ENCODE measurements at regions not wholly inside any gene's neighbourhood (a gene's known extent, or its start where the extent isn't known, plus 50 kb on each side); places are given as distances from the start of the nearest gene placed in this dataset.

DNA sequence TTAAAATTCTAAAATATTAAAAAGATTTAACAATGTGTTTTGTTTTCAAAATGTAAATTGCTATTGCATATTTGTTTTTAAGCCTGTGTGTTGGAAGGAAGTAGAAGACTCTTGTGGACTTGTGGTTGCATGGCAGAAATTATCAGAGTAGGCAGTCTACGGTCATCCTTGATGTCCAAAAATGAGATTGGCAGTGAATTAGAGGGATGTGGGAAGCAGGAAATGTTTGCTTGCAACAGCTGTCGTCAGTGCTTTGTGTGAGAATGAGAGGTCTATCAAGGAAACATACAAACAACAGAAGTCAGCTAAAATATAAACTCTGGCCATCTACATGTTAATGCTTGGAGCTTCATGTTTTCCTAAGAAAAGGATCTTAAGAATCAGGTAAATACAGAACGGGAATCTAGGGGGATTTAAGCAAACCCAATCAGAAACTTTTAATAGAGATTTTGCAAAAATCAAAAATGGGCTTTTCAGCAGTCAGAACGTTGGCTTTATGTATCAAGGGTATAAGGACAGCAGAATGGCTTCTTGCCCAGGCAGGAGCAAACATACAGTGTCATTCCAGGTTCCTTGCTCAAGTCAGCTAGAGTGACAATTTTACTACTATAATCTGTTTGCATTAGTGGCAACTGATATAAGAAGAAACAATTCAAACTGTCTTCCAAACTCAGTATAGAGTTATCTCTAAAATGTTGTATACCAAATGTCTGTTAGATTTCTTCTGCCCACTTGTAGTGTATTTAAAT, 196.7 kb downstream of the CYB561 start:
- Histone ChIP-seq H3K4me1 (ENCODE audit: control insufficient read depth, insufficient read depth, low read length) (no peaks in the 10 kb centered on the region), H3K27ac (ENCODE audit: low read length) (no peak overlapping the region), H3K4me3 (ENCODE audit: low read length in 2 of 2) (no peak overlapping the region), H3K9ac (ENCODE audit: low read length in 2 of 2) (no peak overlapping the region), H3K36me3 (ENCODE audit: control insufficient read depth in 2 of 2, insufficient read depth in 2 of 2, low read length in 2 of 2) (no peaks in the 10 kb centered on the region), H3K9me3 (ENCODE audit: control insufficient read depth in 2 of 2, low read length in 2 of 2) (peaks cover 0 to under 1% of the 10 kb centered on the region in 2 donors), H3K27me3 (ENCODE audit: control insufficient read depth in 1 of 2, insufficient read depth in 2 of 2, low read length in 2 of 2) (no peaks in the 10 kb centered on the region)

DNA sequence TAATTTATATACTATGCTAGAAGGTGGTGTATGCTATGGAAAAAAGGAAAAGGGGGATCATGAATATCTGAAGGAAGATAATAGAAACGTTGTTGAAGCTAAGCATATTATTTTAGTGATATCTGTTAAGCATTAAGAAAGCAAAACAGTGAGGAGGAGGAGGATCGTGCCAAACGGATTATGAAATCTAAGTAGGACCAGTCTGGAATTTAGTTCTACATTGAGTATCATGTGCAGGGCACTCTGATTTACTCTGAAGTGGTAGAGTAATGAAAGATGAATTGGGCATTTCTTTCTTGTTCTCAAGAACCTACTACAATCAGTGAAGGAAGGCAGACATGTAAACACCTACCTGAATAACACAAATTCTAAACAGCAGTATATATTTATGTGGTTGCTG, 195.3 kb downstream of the CYB561 start:
- Histone ChIP-seq H3K4me3 (ENCODE audit: low read length in 2 of 2) (no peak overlapping the region), H3K4me1 (ENCODE audit: control insufficient read depth, insufficient read depth, low read length) (no peaks in the 10 kb centered on the region), H3K9me3 (ENCODE audit: control insufficient read depth in 2 of 2, low read length in 2 of 2) (no peaks in the 10 kb centered on the region), H3K36me3 (ENCODE audit: control insufficient read depth in 2 of 2, insufficient read depth in 2 of 2, low read length in 2 of 2) (no peaks in the 10 kb centered on the region), H3K27me3 (ENCODE audit: control insufficient read depth in 1 of 2, insufficient read depth in 2 of 2, low read length in 2 of 2) (no peaks in the 10 kb centered on the region), H3K27ac (ENCODE audit: low read length) (no peak overlapping the region), H3K9ac (ENCODE audit: low read length in 2 of 2) (no peak overlapping the region)

DNA sequence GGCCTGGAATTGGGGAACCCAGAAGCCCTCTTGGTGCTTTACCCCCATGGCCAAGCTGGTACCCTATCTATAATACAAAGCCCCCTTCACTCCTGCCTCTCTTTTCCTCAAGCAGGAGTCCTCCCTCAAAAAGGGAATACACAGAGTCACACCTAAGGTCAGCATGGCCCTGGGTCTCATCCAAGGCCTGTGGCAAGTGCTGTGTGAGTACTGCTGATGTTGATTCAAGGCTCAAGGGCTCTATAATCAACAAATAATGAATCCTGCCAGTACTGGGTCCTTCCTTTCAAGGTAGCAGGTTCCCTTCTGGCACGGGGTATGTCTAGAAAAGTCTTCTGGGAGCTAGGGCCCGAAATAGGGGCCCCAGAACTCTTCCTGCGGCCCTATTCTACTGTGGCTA, 187.3 kb downstream of the CYB561 start:
- no peaks in the 10 kb centered on the region for H3K27me3 ChIP-seq (ENCODE audit: control insufficient read depth in 1 of 2, insufficient read depth in 2 of 2, low read length in 2 of 2)
- no peaks in the 10 kb centered on the region for H3K9me3 ChIP-seq (ENCODE audit: control insufficient read depth in 2 of 2, low read length in 2 of 2)
- H3K4me3 ChIP-seq (ENCODE audit: low read length in 2 of 2): no peak overlapping the region
- H3K9ac ChIP-seq (ENCODE audit: low read length in 2 of 2): no peak overlapping the region
- H3K4me1 ChIP-seq (ENCODE audit: control insufficient read depth, insufficient read depth, low read length): no peaks in the 10 kb centered on the region
- H3K36me3 ChIP-seq (ENCODE audit: control insufficient read depth in 2 of 2, insufficient read depth in 2 of 2, low read length in 2 of 2): no peaks in the 10 kb centered on the region
- H3K27ac ChIP-seq (ENCODE audit: low read length): no peak overlapping the region

DNA sequence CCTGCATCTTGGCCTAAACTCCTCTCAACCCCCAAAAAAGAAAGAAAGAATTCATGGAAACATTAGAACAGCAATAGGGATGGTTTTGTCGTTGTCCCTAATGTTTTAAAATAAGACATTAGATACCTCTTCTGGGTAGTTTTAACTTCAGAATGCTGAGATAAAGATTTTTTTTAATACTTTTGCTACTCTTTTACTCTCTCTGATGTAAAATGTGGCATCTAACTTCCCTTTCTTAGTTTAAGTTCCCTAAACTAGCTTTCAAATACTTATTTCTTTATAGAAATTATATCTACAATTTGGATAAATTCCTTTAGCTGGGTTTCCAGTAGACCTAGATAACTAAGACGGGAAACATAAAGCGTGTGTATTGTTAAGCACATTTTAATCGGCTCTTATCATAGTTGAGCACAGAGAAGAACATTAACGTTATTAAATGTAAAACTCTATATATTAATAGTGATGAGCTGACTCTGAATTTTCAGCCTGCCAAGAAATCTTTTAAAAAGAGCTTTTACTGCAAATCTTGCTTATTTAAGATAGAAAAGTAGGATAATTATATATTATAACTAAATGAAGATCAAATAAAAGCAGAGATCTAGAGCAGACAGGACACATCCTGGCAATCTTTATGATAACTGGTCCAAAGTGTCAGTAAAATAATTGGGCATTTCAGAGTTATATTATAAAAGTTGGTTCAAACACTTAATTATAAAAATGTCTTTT, 183.2 kb downstream of the CYB561 start:
- Histone ChIP-seq H3K27me3 (ENCODE audit: control insufficient read depth in 1 of 2, insufficient read depth in 2 of 2, low read length in 2 of 2) (no peaks in the 10 kb centered on the region), H3K4me3 (ENCODE audit: low read length in 2 of 2) (no peak overlapping the region), H3K4me1 (ENCODE audit: control insufficient read depth, insufficient read depth, low read length) (no peaks in the 10 kb centered on the region), H3K36me3 (ENCODE audit: control insufficient read depth in 2 of 2, insufficient read depth in 2 of 2, low read length in 2 of 2) (no peaks in the 10 kb centered on the region), H3K9ac (ENCODE audit: low read length in 2 of 2) (no peak overlapping the region), H3K9me3 (ENCODE audit: control insufficient read depth in 2 of 2, low read length in 2 of 2) (no peaks in the 10 kb centered on the region), H3K27ac (ENCODE audit: low read length) (no peak overlapping the region)

DNA sequence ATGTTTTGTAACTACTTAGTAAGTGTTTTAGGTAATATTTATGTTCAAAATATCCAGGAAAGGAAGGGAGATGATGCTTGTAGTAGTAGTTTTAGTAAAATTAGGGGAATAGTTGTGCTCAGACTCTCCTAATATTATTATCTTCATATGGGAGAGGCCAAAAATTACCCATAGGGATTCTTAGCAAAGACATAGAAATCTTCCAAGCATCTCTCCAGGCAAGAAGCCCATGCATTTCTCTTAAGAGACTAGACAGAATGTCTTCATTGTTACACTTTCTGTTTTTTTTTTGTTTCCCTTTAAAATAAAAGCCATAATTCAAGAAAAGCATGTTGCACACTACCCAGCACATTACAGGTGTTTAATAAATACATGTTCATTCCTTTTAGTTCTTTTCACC, 180.6 kb downstream of the CYB561 start:
- H3K27me3 ChIP-seq (ENCODE audit: control insufficient read depth in 1 of 2, insufficient read depth in 2 of 2, low read length in 2 of 2): no peaks in the 10 kb centered on the region
- no peaks in the 10 kb centered on the region for H3K9me3 ChIP-seq (ENCODE audit: control insufficient read depth in 2 of 2, low read length in 2 of 2)
- H3K4me1 ChIP-seq (ENCODE audit: control insufficient read depth, insufficient read depth, low read length): no peaks in the 10 kb centered on the region
- H3K4me3 ChIP-seq (ENCODE audit: low read length in 2 of 2): no peak overlapping the region
- H3K9ac ChIP-seq (ENCODE audit: low read length in 2 of 2): no peak overlapping the region
- no peak overlapping the region for H3K27ac ChIP-seq (ENCODE audit: low read length)
- H3K36me3 ChIP-seq (ENCODE audit: control insufficient read depth in 2 of 2, insufficient read depth in 2 of 2, low read length in 2 of 2): no peaks in the 10 kb centered on the region

DNA sequence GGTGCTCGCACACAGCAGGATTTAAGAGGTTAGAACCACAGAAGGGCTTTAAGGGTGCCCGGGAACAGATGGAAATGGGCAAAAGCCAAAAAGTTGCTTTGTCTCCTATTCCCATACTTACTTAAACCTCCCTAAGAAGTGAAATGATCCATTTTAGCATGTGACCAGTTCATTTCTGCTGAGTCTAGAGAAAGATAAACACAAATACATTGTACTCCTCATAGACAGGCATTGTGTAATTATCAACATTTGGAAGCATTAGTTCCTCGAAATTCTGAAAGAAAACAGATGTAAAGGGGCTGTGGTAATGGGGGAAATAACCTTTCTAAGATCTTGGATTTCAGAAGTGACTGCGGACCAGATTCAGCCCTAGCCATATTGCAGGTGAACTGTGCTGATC, 178.3 kb downstream of the CYB561 start:
- H3K27ac ChIP-seq (ENCODE audit: low read length): no peak overlapping the region
- no peaks in the 10 kb centered on the region for H3K4me1 ChIP-seq (ENCODE audit: control insufficient read depth, insufficient read depth, low read length)
- H3K36me3 ChIP-seq (ENCODE audit: control insufficient read depth in 2 of 2, insufficient read depth in 2 of 2, low read length in 2 of 2): no peaks in the 10 kb centered on the region
- H3K9me3 ChIP-seq (ENCODE audit: control insufficient read depth in 2 of 2, low read length in 2 of 2): no peaks in the 10 kb centered on the region
- no peak overlapping the region for H3K9ac ChIP-seq (ENCODE audit: low read length in 2 of 2)
- no peaks in the 10 kb centered on the region for H3K27me3 ChIP-seq (ENCODE audit: control insufficient read depth in 1 of 2, insufficient read depth in 2 of 2, low read length in 2 of 2)
- H3K4me3 ChIP-seq (ENCODE audit: low read length in 2 of 2): no peak overlapping the region

DNA sequence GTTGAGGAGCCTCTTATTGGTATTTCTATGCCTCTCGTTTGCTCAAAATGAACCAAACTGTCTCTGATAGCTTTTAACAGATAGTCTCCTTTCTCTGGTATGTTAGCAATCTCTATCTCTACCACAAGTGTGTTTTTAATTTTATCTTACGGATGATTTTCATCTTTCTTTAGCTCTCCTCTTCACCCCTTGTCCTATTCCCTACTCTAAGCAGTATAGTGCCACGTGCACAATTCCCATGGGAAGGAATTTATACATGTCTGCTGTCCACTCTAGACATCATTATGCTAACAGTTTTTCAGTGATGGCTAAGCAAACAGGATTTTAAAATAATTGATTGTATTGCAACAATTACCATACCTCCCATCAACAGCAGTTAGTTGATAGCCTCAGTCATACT, 177.3 kb downstream of the CYB561 start:
- Histone ChIP-seq H3K9ac (ENCODE audit: low read length in 2 of 2) (no peak overlapping the region), H3K4me3 (ENCODE audit: low read length in 2 of 2) (no peak overlapping the region), H3K36me3 (ENCODE audit: control insufficient read depth in 2 of 2, insufficient read depth in 2 of 2, low read length in 2 of 2) (no peaks in the 10 kb centered on the region), H3K27me3 (ENCODE audit: control insufficient read depth in 1 of 2, insufficient read depth in 2 of 2, low read length in 2 of 2) (no peaks in the 10 kb centered on the region), H3K9me3 (ENCODE audit: control insufficient read depth in 2 of 2, low read length in 2 of 2) (no peaks in the 10 kb centered on the region), H3K27ac (ENCODE audit: low read length) (no peak overlapping the region), H3K4me1 (ENCODE audit: control insufficient read depth, insufficient read depth, low read length) (no peaks in the 10 kb centered on the region)

DNA sequence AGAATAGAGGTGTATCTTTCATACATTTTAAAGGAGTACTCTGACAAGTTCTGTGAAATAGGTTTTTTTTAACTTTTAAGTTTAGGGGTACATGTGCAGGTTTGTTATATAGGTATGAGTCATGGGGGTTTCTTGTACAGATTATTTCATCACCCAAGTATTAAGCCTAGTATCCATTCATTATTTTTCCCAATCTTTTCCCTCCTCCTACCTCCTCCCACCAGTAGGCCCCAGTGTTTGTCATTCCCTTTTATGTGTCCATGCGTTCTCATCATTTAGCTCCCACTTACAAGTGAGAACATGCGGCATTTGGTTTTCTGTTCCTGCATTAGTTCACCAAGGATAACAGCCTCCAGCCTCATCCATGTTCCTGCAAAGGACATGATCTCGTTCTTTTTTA, 175.5 kb downstream of the CYB561 start:
- no peak overlapping the region for H3K27ac ChIP-seq (ENCODE audit: low read length)
- no peak overlapping the region for H3K4me3 ChIP-seq (ENCODE audit: low read length in 2 of 2)
- no peaks in the 10 kb centered on the region for H3K4me1 ChIP-seq (ENCODE audit: control insufficient read depth, insufficient read depth, low read length)
- H3K27me3 ChIP-seq (ENCODE audit: control insufficient read depth in 1 of 2, insufficient read depth in 2 of 2, low read length in 2 of 2): no peaks in the 10 kb centered on the region
- no peaks in the 10 kb centered on the region for H3K9me3 ChIP-seq (ENCODE audit: control insufficient read depth in 2 of 2, low read length in 2 of 2)
- no peaks in the 10 kb centered on the region for H3K36me3 ChIP-seq (ENCODE audit: control insufficient read depth in 2 of 2, insufficient read depth in 2 of 2, low read length in 2 of 2)
- no peak overlapping the region for H3K9ac ChIP-seq (ENCODE audit: low read length in 2 of 2)

DNA sequence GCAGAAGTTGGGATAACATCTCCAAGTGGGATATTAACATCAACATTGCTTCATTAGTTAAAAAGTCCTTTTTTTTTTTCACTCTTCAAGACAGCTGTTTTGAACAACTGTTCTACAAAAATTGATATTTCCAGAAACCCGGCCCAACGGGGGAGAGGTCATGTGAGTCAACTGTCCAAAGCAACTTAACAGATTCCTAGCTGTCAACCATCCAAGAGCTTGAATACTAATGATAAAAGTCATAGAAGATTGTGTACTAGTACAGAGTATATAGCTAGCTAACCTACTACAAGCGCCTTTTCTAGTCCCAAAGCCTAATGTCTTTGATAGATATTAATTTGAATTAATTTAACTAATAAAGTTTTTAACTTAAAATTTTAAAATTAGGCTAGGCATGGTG, 172.0 kb downstream of the CYB561 start:
- Histone ChIP-seq H3K27ac (ENCODE audit: low read length) (no peak overlapping the region), H3K4me3 (ENCODE audit: low read length in 2 of 2) (no peak overlapping the region), H3K27me3 (ENCODE audit: control insufficient read depth in 1 of 2, insufficient read depth in 2 of 2, low read length in 2 of 2) (no peaks in the 10 kb centered on the region), H3K9ac (ENCODE audit: low read length in 2 of 2) (no peak overlapping the region), H3K4me1 (ENCODE audit: control insufficient read depth, insufficient read depth, low read length) (no peaks in the 10 kb centered on the region), H3K36me3 (ENCODE audit: control insufficient read depth in 2 of 2, insufficient read depth in 2 of 2, low read length in 2 of 2) (no peaks in the 10 kb centered on the region), H3K9me3 (ENCODE audit: control insufficient read depth in 2 of 2, low read length in 2 of 2) (no peaks in the 10 kb centered on the region)

DNA sequence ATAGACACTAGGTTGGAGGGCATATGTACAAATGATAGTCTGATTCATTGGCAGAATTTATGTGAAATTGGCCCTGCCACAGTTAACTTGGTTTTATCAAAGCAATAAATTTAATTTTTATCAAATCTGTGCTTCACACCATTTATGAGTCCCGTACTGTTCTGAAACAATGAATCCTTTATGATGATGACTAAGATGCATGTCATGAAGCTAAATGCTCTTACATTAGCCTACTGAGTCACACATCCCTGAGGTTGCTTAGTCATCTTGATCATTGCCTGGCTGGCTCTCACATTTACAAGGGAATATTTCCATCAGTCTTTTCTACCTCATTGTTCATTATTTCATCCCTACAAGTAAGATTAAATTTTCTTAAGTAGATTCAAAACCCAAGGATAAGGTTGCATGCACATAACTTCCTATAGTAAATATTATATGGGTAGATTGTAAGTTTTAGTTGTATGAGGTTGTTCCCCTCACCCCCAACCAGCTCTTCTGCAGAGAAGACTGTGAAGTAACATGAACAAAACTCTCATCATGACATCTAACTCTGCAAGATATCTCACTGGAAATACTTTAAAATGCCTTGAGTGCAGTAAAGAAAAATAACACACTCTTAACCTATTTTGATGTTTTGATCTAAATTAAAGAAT, 170.7 kb downstream of the CYB561 start:
- Histone ChIP-seq H3K27ac (ENCODE audit: low read length) (no peak overlapping the region), H3K9me3 (ENCODE audit: control insufficient read depth in 2 of 2, low read length in 2 of 2) (no peaks in the 10 kb centered on the region), H3K27me3 (ENCODE audit: control insufficient read depth in 1 of 2, insufficient read depth in 2 of 2, low read length in 2 of 2) (no peaks in the 10 kb centered on the region), H3K9ac (ENCODE audit: low read length in 2 of 2) (no peak overlapping the region), H3K4me3 (ENCODE audit: low read length in 2 of 2) (no peak overlapping the region), H3K4me1 (ENCODE audit: control insufficient read depth, insufficient read depth, low read length) (no peaks in the 10 kb centered on the region), H3K36me3 (ENCODE audit: control insufficient read depth in 2 of 2, insufficient read depth in 2 of 2, low read length in 2 of 2) (no peaks in the 10 kb centered on the region)
